ENCODE measurements at regions not wholly inside any gene's neighbourhood (a gene's known extent, or its start where the extent isn't known, plus 50 kb on each side); places are given as distances from the start of the nearest gene placed in this dataset.

DNA sequence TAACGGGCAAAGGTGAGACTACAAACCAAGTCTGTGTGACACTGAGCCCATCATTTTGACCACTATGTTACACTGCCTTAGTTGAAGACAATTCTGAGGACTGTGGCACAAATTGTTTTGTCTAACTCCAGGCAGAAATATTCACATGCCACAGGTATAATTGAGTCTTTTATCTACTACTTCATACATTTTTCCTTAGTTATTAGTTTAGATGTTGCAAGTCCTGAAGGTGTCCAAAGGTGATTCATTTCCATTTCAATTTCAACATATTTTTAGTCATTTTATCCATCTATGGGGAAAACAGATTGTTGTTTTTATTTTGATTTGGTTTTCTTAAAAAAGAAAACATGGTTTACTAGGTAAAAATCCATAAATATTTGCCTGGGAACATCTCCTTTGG lies 341.7 kb upstream of the SMIM31 start:
- no peak for DNase-seq (ENCODE audit: low read depth)

DNA sequence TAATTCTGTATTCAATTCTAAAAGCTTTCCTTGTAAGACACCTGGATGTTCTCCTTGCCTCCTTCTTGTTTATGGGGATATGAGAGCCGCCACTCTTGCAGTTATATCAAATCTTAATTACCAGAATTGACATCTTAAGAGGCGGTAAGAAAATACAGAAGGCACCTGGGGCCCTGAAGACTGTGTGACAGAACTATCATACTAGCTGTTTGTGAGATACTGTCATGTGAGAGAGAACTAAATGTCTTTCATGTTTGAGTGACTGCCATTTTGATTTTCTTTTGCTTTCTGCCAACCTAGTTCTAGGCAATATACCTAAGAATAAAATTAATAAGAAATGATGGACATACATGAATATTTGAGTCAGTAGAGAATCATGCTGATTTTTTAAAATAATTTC lies 340.2 kb upstream of the SMIM31 start:
- no peak for DNase-seq (ENCODE audit: low read depth)

DNA sequence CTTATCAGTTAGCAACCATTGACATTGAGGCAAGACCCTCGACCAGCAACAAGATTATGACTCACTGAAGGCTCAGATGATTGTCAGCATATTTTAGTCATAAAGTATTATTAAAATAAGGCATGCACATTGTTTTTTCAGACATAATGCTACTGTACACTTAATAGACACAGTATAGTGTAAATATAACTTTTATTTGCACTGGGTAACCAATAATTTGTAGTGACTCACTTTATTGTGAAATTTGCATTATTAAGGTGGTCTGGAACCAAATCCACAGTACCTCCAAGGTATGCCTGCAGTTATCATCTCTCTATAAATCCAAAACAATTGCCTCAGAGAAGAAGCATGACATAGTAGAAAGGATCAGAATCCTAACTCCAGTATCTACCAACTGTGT lies 330.1 kb upstream of the SMIM31 start:
- DNase-seq (ENCODE audit: low read depth) = no peak

DNA sequence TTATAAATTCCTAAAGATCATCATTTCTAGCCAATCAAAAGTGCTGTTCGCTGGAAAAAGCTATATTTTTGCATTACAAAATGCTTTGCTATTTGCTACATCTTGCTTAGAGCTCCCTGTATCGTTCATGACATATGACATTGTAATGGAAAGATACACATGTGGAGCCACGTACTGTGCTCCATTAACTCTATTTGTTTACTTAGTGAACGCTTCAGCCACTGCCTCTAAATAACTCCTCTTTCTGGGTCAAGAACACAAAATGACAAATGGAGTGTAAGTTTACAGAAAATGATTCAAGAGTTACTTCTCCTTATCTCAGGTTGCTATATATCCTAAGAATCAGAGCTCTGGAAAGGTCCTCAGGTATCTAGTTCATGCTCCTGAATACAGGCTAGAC lies 329.1 kb upstream of the SMIM31 start:
- DNase-seq (ENCODE audit: low read depth) = no peak

DNA sequence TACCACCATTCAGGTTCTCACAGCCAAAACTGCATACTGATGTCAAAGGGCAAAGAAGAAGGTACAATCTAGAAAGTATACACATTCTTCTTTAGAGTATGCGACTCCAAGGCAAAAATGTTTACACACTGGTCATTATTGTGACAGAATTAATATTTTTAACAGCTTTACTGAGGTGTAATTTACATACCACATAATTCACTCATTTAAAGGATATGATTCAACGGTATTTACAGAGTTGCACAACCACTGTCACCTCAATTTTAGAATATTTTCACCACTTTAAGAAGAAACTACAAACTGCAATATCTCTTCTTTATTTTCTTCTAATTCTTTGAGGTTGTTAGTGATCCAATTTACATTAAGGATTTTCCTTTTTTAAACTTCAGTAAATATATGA lies 325.4 kb upstream of the SMIM31 start:
- no peak for DNase-seq (ENCODE audit: low read depth)

DNA sequence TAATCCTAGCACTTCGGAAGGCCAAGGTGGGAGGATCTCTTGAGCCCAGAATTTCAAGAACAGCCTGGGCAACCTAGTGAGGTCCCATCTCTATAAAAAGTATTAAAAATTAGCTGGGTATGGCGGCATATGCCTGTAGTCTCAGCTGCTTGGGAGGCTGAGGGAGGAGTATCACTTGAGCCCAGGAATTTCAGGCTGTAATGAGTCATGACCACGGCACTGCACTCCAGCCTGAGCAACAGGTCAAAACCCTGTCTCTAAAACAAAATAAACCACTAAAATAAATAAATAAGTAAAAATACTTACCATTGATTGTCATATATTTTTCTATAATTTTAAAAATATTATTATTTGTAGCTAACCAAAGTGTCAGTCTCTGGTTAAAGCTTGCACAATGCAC lies 315.6 kb upstream of the SMIM31 start:
- DNase-seq (ENCODE audit: low read depth) = no peak

DNA sequence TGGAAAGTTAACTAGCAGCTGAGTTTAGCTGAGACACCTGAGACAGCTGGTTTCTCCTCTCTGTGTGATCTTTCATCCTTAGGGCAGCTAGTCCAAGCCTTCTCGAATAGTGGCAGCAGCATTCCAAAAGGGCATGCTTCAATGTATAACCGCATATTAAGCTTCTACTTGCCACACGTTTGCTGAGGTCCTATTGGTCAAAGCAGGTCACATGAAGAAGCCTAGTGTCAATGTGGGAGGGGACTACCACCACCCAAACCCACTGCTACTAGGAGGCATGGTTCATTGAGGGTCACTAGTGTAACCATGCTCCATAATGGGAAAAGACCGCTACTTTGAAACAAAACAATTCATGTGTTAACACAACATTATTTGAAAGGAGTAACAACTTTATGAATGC lies 314.9 kb upstream of the SMIM31 start:
- DNase-seq (ENCODE audit: low read depth) = no peak

DNA sequence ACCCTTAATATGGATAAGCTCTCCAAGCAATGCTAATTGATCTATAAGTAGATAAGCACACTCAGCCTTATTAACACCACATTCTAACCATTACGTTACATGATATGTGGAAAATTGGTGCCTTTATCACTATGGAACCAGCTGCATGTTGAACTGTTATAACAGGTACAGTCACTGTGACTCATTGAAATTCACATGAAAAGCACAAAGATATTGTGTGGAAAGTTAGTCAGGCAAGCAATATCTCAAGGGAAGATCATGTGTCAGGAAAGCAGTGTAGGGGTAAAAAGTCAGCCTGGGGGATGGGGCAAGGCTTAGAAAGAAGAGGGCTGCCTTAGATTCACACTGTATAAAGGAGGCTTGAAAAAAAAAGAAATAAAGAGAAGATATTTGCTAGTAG lies 313.7 kb upstream of the SMIM31 start:
- DNase-seq (ENCODE audit: low read depth) = no peak

DNA sequence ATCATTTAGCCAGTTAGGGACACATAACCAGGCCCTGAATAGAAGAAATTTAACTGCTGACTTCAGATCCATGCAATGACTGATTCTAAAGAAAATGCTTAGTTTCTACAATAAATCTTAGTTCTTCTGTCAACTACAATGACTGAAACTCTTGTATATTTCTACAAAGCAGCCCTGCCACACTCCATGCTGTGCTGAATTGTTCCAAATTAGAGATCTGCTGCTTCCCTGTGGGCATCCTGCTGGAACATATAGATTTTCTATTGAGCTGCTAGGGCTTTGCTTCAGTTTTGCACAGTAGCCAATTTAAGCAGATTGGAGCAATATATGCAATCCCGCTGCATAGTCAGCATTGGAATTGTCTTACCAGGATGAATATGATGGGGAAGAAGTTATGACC lies 312.8 kb upstream of the SMIM31 start:
- DNase-seq (ENCODE audit: low read depth) = no peak

DNA sequence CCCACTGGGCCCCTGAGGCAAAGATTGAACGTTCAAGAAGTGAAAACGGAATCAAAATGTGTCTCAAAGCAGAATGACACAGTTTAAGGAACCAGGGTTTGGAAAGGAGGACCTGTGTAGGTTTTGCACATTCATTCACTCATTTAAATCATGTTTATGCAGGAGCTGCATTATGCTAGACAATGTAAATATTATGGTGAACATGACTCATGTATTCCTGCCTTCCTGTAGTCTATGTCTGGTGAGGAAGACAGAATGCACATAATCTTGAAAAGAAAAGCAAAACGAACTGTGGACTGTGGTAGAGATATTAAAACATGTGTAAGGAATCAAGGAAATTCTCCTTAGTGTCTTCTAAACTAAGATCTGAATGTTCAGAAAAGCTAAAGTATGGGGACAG lies 311.8 kb upstream of the SMIM31 start:
- DNase-seq (ENCODE audit: low read depth) = no peak

DNA sequence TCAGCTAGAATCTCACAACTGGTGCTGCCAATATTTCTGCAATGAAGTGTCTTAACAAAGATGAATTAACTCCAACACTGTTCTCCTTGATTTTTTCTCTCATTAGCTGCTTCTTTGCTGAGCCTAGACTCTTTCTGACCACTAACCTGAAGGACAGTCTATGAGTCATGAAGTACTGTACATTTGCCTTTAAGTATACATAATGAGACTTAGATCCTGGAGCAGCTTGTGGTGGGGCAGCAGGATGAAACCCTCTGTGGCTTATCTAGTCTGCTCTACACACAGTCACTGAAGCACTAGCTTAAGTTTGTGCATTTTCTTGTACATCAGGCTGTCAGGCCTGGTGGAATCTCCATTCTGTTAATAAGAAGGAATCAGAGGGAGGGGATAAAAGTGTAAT lies 307.4 kb upstream of the SMIM31 start:
- no peak for DNase-seq (ENCODE audit: low read depth)

DNA sequence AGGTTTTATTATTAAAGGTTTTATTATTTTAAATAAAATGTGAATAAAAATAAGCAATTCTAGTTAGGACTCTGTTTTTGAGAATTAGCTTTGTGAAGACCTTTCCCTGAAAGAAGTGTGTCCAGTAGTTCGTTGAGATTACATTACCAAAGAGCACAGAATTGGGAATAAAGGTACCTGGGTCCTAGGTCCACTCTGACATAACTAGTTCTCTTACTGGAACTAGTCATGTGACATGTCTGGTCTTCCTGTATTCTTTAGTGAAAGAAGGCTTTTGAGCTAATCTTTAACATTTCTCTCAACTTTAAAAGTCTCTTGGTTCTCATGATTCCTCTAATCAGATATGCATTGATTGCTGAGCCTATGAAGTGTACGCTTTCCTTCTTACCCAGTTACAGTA lies 292.0 kb upstream of the SMIM31 start:
- no peak for DNase-seq (ENCODE audit: low read depth)

DNA sequence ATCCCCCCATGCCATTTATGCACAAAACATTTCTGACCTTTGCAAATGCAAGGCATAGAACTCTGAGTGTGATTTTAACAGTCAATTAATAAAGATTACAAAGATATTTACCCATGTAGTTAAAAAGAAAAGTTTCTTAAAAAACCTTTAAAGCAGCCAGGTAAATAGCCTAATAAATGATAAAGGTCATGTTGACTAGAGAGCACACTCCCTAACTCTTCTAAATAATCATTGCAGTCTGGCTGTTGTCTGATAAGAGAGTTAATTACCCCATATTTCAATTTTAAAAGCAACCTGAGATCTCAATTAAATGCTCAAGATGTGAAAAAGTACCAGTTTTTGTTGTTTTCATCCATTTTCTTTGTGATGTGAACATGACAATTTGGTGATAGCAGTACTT lies 291.5 kb upstream of the SMIM31 start:
- DNase-seq (ENCODE audit: low read depth) = no peak

DNA sequence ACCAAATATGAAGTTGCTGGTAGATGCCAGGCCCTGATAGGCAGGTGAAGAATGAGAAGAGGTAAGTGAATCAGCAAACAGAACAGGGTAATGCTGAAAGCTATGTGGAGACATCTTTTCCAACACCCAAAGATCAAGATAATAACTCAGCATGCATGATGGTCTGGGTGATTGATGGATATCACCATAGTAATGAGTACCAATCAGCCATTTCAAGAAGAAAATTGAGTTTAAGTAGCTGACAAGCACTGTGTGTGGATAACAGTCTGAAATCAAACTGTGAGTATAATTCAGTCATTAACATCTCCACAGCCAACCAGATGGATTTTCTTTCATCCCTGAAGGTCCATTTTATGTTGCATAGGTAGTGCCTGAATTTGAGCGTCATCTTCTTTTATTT lies 289.6 kb upstream of the SMIM31 start:
- no peak for DNase-seq (ENCODE audit: low read depth)

DNA sequence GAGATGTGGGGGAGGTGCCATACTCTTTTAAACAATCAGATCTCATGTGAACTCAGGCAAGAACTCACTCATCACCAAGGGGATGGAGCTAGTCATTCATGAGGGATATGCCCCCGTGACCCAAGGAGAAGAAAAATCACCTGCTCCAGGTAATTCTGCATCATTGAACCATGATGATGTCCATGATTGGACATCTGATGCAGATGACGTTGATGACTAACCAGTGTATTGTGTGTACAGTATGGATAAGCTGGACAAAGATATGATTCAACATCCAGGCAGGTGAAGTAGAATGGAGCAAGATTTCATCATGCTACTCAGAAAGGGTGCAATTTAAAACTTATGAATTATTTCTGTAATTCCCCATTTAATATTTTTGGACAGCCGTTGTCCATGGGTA lies 286.4 kb upstream of the SMIM31 start:
- no peak for DNase-seq (ENCODE audit: low read depth)

DNA sequence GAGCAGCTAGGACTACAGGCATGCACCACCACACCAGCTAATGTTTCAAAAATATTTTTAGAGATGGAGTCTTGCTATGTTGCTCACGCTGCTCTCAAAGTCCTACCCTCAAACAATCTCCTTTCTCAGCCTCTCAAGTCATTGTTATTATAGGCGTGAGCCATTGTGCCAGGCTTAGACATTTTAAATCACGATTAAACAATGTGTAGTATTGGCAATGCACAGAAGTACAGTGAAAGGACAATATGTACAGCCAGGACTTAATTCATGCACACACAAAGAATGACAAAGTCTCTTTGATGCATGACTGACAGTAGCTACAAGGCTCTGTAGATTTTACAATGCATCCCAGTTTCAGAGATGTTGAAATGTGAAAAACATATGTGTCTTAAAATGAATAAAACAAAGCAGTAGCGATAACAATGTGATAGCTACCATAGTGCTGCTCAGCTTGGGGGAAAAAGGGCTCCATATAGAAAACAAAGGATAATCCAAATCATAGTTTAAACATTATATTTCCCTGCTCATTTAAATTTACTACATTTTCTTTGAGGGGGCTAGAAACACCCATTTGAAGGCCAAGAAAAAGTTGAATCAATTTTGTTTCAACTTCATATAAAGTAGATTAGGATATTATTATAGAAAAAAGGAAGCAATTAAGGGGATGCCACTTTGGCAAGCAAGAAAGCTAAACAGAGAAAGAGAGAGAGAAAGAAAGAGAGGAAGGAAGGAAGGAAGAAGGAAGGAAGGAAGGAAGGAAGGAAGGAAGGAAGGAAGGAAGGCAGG lies 272.4 kb upstream of the SMIM31 start:
- DNase-seq (ENCODE audit: low read depth) = no peak

DNA sequence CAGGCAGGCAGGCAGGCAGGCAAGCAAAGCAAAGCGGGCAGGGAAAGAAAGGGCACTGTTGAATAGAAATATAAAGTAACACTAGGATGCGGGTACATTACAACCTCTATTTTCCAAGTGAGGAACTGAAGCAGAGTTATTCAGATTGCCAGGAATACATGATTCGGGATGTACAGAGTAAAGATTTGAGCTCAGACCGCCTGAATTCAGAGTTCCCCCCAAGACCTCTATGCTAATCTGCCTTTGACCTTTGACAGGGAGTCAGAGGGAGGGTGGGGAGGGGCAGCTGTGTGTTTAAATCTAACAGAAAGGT lies 271.9 kb upstream of the SMIM31 start:
- no peak for DNase-seq (ENCODE audit: low read depth)

DNA sequence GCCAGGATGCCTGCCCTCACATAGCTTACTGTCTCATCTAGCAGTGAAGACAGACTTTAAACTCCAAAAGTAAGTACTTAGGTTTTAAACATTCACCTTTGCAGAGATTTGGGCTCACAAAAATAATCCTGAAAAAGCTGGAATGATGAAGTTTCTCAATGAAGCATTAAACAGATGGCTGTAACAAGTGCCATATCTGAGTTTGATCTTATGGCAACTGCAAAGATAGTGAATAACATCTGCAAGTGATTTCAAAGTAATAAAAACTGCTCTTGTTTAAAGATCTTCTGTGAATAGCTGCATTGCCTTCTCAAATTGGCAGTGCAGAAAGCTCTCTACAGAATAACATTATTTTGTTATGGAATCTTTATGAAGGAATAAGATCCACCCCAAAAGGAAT lies 271.2 kb upstream of the SMIM31 start:
- no peak for DNase-seq (ENCODE audit: low read depth)

DNA sequence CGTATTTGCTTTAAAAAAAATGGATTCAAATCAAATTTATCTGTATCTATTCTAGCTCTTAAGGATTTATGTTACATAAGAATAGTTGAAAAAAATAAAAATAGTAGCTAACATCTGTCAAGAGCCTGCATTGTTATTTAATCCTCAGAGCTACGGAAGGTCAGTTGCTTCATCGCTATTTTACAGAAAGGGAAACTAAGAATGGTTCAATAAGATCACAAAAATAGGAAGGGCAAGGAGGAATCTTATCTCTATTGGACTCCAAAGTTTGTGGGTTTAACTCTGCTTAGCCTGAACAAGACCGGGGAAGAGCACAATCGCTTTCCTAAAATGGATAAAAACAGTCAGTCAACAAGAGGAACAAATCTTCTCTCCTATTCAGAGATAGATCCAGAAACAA lies 270.2 kb upstream of the SMIM31 start:
- no peak for DNase-seq (ENCODE audit: low read depth)

DNA sequence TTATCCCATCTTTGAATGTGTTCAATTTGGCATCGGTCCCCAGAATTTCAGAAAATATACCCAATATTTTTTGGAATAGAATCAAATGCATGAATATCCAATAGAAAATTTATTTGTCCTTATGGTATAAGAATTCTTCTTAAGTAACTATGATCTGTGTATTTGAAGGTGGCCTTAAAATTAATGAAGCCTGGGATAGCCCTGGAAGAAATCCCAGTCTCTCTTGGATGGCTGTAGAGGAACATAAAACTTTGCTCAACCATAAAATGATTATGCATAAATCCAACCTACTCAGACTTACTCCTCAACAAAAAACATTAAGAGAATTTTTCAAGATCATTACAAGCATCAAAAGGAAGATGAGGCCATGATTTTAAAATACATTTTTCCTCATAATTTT lies 269.4 kb upstream of the SMIM31 start:
- no peak for DNase-seq (ENCODE audit: low read depth)

DNA sequence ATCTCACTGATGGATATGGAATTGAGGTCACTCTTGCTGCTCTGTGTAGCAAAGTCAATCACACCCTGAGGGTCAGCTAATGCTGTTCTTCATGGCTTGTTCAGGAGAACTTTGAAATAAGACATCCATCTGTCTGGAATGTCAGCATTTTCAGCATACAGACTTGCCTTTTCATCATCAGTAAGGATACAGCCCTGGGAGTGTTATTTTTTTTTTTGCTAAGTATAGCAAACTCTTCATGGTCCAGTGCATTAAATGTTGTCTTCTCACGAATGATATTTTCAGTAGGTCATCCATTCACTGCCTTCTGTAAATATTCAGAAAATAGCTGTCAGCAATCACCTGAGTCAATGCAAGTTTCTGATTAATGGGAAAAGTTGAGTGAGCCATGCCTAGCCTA lies 268.8 kb upstream of the SMIM31 start:
- DNase-seq (ENCODE audit: low read depth) = no peak

DNA sequence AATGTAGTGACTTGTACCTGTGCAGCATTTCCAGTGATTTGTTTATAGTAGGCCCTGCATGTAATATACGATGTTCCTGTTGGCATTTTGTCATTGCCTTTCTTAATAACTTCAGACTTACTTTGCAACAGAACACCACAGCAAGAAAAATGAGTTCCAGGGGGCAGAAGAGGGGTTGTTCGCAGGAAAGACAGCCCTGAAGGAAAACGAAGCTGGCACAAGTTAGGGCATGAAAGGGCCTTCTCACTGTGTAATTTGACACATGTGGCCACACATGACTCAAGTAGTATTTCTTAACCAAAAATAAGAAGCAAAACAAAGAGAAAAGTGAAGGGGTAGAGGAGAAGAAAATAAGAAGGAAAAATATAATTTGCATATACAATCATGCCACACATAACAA lies 265.8 kb upstream of the SMIM31 start:
- no peak for DNase-seq (ENCODE audit: low read depth)

DNA sequence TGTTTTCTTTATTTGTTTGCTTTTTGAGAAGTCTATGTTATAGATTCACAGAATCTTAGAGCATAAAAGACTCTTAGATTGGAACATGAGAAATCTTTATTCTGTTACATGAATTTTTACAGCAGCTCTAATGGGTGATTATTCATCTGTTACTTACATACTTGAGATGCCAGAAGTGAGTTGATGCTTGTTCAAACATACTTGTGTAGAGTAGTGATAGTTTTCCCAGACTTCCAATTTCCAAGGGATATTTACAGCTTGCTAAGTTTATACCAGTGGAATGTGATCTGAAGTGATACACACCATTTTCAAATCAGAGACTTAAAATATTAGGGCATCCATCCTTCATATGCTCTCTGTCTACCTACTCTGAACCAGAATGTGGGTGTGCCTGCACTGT lies 252.9 kb upstream of the SMIM31 start:
- no peak for DNase-seq (ENCODE audit: low read depth)

DNA sequence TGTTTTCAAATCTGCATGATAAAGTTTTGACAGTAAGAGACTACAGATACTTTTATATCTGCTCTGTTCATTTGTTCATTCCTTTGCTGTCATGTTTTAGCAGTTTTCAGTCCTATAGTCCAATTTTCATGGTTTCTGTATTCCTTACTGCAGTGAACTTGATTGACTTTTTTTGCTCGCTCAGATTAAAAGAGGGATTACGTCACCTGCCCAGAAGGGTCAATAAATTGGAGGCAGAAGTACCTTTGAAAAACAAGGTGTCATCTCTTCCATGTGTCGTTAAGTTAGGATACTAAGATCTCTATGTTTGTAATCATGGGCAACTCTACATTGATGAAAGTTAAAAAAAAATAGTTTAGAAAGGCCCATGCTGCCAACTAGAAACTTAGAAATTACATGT lies 250.1 kb upstream of the SMIM31 start:
- no peak for DNase-seq (ENCODE audit: low read depth)

DNA sequence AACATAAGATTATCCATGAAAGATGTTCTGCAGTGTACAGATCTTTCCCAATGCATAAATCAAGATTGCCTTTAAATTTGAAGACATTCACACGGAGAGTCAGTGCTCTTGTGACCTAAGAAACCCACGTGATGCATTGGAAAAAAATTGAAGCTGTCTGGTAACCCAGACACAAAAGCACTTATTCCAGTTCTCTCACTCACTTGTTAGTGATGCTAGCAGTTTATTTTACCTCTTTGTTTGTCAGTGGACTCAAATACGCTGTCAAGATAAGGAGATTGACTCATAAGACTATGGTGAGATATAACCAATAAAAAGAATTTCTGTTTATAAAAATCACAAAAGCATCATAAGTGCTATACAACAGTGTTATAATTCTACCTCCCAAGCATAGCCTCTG lies 245.8 kb upstream of the SMIM31 start:
- no peak for DNase-seq (ENCODE audit: low read depth)
